ENCODE measurements at regions not wholly inside any gene's neighbourhood (a gene's known extent, or its start where the extent isn't known, plus 50 kb on each side); places are given as distances from the start of the nearest gene placed in this dataset.

DNA sequence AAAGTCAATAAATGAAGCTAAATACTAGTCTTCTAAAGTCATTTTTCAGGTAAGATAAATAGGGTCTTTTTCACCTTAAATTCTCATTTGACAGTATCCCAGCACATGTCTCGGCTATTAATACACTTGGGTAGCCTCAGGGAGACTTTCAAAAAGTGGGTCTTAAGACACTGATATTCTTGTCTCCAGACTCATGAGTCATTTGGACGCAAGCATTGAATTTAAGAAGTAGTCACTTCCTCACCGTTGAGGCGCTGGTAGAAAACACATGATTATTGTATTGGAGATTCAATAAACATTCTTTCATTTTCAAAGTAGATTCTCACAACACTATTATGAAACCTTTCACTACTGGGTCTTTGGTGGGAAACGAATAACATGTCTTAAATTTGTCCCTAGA is 108.9 kb upstream of the SP8 start:
- no peaks in the 10 kb centered on the region for H3K27me3 Mint-ChIP-seq (ENCODE audit: low read depth)
- DNase-seq (ENCODE audit: low spot score) (no peak), ATAC-seq (no peak)
- peaks cover 7% of the 10 kb centered on the region for H3K4me1 Mint-ChIP-seq
- no peaks in the 10 kb centered on the region; the same call in 1 of the 2 replicates for H3K36me3 Mint-ChIP-seq
- H3K27ac Mint-ChIP-seq: no peak overlapping the region
- POLR2A ChIA-PET: no interaction called here
- no peaks in the 10 kb centered on the region for H3K9me3 Mint-ChIP-seq
- TF ChIP-seq MAX (CRISPR knock-in tag; IDR thresholded peaks at IDR 0.05) (no peak), E2F1 (CRISPR knock-in tag; IDR thresholded peaks at IDR 0.05) (no peak)
- TF ChIP-seq, protein P1, sequence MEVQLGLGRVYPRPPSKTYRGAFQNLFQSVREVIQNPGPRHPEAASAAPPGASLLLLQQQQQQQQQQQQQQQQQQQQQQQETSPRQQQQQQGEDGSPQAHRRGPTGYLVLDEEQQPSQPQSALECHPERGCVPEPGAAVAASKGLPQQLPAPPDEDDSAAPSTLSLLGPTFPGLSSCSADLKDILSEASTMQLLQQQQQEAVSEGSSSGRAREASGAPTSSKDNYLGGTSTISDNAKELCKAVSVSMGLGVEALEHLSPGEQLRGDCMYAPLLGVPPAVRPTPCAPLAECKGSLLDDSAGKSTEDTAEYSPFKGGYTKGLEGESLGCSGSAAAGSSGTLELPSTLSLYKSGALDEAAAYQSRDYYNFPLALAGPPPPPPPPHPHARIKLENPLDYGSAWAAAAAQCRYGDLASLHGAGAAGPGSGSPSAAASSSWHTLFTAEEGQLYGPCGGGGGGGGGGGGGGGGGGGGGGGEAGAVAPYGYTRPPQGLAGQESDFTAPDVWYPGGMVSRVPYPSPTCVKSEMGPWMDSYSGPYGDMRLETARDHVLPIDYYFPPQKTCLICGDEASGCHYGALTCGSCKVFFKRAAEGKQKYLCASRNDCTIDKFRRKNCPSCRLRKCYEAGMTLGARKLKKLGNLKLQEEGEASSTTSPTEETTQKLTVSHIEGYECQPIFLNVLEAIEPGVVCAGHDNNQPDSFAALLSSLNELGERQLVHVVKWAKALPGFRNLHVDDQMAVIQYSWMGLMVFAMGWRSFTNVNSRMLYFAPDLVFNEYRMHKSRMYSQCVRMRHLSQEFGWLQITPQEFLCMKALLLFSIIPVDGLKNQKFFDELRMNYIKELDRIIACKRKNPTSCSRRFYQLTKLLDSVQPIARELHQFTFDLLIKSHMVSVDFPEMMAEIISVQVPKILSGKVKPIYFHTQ (CRISPR knock-in tag; IDR thresholded peaks at IDR 0.05): no peak
- CTCF ChIA-PET: no interaction called here
- H3K4me3 Mint-ChIP-seq: no peak overlapping the region

DNA sequence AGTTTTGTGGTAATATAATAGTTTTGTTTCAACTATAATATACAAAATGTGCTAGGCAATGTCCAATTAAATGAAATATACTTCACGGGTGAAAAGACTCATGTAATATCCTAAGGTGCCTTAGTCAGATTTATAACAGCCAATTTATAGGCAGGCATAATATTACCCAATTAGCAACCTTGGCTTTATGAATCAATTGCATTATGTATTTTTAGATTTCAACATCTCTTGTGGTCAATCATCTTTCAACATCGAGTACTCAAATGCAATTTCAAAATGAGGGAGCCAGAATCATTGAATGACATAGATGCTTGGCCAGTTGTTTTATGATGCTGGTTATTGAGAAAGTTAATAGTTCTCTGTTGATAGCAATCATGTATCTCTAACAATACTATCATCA is 110.3 kb upstream of the SP8 start:
- H3K4me1 Mint-ChIP-seq: peaks cover 7% of the 10 kb centered on the region
- no peak overlapping the region for H3K4me3 Mint-ChIP-seq
- ChIA-PET POLR2A (no interaction called here), CTCF (no interaction called here)
- H3K27ac Mint-ChIP-seq: no peak overlapping the region
- no peaks in the 10 kb centered on the region for H3K27me3 Mint-ChIP-seq (ENCODE audit: low read depth)
- H3K36me3 Mint-ChIP-seq: peaks cover 13% of the 10 kb centered on the region
- TF ChIP-seq TEAD4 (CRISPR knock-in tag; IDR thresholded peaks at IDR 0.05): no peak
- no peak for DNase-seq (ENCODE audit: low spot score)
- no peak for ATAC-seq
- H3K9me3 Mint-ChIP-seq: peaks cover 12% of the 10 kb centered on the region

- H3K4me3 Mint-ChIP-seq: no peak overlapping the region
- H3K27me3 Mint-ChIP-seq (ENCODE audit: low read depth): no peaks in the 10 kb centered on the region
- ATAC-seq: no peak
- DNase-seq (ENCODE audit: low spot score): no peak
- H3K27ac Mint-ChIP-seq: no peak overlapping the region
- POLR2A ChIA-PET: interaction anchor here (0.6 kb wide), 1 partner anchor 16 kb away, joined by 3 read pairs; no protein-coding TSS in a partner anchor
- H3K4me1 Mint-ChIP-seq: peaks cover 17% of the 10 kb centered on the region
- TF ChIP-seq FOXP1 (CRISPR knock-in tag; IDR thresholded peaks at IDR 0.05; ENCODE audit: borderline replicate concordance): no peak
- no peak for TF ChIP-seq ATF3 (CRISPR knock-in tag; conservative IDR thresholded peaks at IDR 0.05)
- TF ChIP-seq EMX1 (CRISPR knock-in tag; IDR thresholded peaks at IDR 0.05): no peak
- TF ChIP-seq FOXJ3 (CRISPR knock-in tag; IDR thresholded peaks at IDR 0.05; ENCODE audit: borderline replicate concordance): no peak
- no peak for TF ChIP-seq ZNF138 (CRISPR knock-in tag; conservative IDR thresholded peaks at IDR 0.05)
- no peak for TF ChIP-seq PRRX2 (CRISPR knock-in tag; IDR thresholded peaks at IDR 0.05)
- no peak for TF ChIP-seq NR2C2 (CRISPR knock-in tag; IDR thresholded peaks at IDR 0.05)
- TF ChIP-seq NR3C1 (CRISPR knock-in tag; conservative IDR thresholded peaks at IDR 0.05; ENCODE audit: low read depth): no peak
- peaks cover 12% of the 10 kb centered on the region for H3K9me3 Mint-ChIP-seq
- peaks cover 11% of the 10 kb centered on the region for H3K36me3 Mint-ChIP-seq
- CTCF ChIA-PET: interaction anchor here (1.4 kb wide), 1 partner anchor 347 kb away, joined by 3 read pairs; no protein-coding TSS in a partner anchor
Observed at GRCh38 chr7:20906801-20907453, 120.2 kb upstream of the SP8 start.

DNA sequence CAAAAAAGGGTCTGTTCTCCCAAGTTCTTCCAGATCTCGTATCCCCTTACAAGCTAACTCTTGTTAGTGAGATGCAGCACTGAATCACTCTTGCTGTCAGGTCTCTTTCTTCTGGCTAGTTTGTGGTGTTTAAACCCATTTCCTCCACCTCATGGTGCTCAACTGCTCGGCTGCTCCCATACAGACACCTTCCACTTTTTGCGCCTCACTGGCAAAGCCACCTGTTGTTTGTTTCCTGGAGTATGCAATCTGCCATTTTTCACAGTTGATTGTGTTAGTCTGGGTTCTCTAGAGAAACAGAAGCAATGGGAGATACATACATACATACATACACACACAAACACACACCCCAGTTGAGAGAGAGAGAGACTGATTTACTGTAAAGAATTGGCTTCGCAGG is 124.4 kb upstream of the SP8 start:
- POLR2A ChIA-PET: no interaction called here
- DNase-seq (ENCODE audit: low spot score) (no peak), ATAC-seq (no peak)
- CTCF ChIA-PET: no interaction called here
- H3K36me3 Mint-ChIP-seq: no peaks in the 10 kb centered on the region
- no peak overlapping the region for H3K4me3 Mint-ChIP-seq
- H3K9me3 Mint-ChIP-seq: 0 out of 2 replicates have a peak, but pooled peaks cover 3% of the 10 kb centered on the region
- peak overlapping the region; percentile 48; the same call in 1 of the 2 replicates for H3K27ac Mint-ChIP-seq
- H3K27me3 Mint-ChIP-seq (ENCODE audit: low read depth): no peaks in the 10 kb centered on the region
- H3K4me1 Mint-ChIP-seq: peaks cover 17% of the 10 kb centered on the region
- TF ChIP-seq RELA (CRISPR knock-in tag; IDR thresholded peaks at IDR 0.05; ENCODE audit: borderline replicate concordance) (no peak), ZNF425 (CRISPR knock-in tag; conservative IDR thresholded peaks at IDR 0.05) (no peak), NR2C2 (CRISPR knock-in tag; IDR thresholded peaks at IDR 0.05) (no peak), ZNF121 (CRISPR knock-in tag; IDR thresholded peaks at IDR 0.05) (no peak)
- TF ChIP-seq, protein P2, sequence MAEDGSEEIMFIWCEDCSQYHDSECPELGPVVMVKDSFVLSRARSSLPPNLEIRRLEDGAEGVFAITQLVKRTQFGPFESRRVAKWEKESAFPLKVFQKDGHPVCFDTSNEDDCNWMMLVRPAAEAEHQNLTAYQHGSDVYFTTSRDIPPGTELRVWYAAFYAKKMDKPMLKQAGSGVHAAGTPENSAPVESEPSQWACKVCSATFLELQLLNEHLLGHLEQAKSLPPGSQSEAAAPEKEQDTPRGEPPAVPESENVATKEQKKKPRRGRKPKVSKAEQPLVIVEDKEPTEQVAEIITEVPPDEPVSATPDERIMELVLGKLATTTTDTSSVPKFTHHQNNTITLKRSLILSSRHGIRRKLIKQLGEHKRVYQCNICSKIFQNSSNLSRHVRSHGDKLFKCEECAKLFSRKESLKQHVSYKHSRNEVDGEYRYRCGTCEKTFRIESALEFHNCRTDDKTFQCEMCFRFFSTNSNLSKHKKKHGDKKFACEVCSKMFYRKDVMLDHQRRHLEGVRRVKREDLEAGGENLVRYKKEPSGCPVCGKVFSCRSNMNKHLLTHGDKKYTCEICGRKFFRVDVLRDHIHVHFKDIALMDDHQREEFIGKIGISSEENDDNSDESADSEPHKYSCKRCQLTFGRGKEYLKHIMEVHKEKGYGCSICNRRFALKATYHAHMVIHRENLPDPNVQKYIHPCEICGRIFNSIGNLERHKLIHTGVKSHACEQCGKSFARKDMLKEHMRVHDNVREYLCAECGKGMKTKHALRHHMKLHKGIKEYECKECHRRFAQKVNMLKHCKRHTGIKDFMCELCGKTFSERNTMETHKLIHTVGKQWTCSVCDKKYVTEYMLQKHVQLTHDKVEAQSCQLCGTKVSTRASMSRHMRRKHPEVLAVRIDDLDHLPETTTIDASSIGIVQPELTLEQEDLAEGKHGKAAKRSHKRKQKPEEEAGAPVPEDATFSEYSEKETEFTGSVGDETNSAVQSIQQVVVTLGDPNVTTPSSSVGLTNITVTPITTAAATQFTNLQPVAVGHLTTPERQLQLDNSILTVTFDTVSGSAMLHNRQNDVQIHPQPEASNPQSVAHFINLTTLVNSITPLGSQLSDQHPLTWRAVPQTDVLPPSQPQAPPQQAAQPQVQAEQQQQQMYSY (CRISPR knock-in tag; IDR thresholded peaks at IDR 0.05): no peak
- TF ChIP-seq, protein P3, sequence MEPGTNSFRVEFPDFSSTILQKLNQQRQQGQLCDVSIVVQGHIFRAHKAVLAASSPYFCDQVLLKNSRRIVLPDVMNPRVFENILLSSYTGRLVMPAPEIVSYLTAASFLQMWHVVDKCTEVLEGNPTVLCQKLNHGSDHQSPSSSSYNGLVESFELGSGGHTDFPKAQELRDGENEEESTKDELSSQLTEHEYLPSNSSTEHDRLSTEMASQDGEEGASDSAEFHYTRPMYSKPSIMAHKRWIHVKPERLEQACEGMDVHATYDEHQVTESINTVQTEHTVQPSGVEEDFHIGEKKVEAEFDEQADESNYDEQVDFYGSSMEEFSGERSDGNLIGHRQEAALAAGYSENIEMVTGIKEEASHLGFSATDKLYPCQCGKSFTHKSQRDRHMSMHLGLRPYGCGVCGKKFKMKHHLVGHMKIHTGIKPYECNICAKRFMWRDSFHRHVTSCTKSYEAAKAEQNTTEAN (CRISPR knock-in tag; IDR thresholded peaks at IDR 0.05): no peak
